SK-N-SH (cell line): ENCODE measurements at regions not wholly inside any gene's neighbourhood (a gene's known extent, or its start where the extent isn't known, plus 50 kb on each side); places are given as distances from the start of the nearest gene placed in this dataset.

Experiments
- CTCF ChIA-PET: fragments of 300-600, 350-600 bp; formaldehyde crosslinking; extraction: SDS; loops from one replicate; lab custom pipeline; 2021; lab: Yijun Ruan, JAX
- POLR2A ChIA-PET: fragments of 350-600 bp; sonication (Branson Sonifier 250); formaldehyde crosslinking; extraction: SDS; loops from one replicate; lab custom pipeline; 2020; ENCODE audit warnings: antibody characterized with exemption, inconsistent platforms; lab: Yijun Ruan, JAX
- DNase-seq: peaks from one replicate; pipeline ENCODE4 v3.0.0; 2012
- H2AFZ ChIP-seq: fragments of 200-600 bp; sonication (generic); 2 replicates; pipeline ENCODE4 v1.8.1; 2016; ENCODE audit warnings: antibody characterized with exemption, mild to moderate bottlenecking, low read depth
- H3F3A ChIP-seq: fragments of 200-600 bp; sonication (generic); replicated peaks from 2 replicates; pipeline ENCODE3; 2016; ENCODE audit warnings: antibody characterized with exemption, mild to moderate bottlenecking; ENCODE audit not compliant: insufficient read depth
- H3K27ac ChIP-seq, 2 experiments: fragments of 200-500 bp in 1 of 2; fragments of 200-600 bp in 1 of 2; sonication (Bioruptor generic) in 1 of 2; sonication (generic), shearing (Covaris generic) in 1 of 2; 2 replicates each; pipeline versions ENCODE4 v1.5.1 to v1.6.1; 2014 to 2016; ENCODE audit warnings: low read depth in 2 of 2, inconsistent platforms in 1 of 2, low read length in 1 of 2, mild to moderate bottlenecking in 1 of 2, mixed read lengths in 1 of 2
- H3K27me3 ChIP-seq: fragments of 200-600 bp; sonication (generic), shearing (Covaris generic); 2 replicates; pipeline ENCODE4 v1.6.1; 2016; ENCODE audit warnings: mixed run types; ENCODE audit not compliant: insufficient read depth
- H3K36me3 ChIP-seq, 2 experiments: fragments of 200-500 bp in 1 of 2; fragments of 200-600 bp in 1 of 2; sonication (Bioruptor generic) in 1 of 2; sonication (generic) in 1 of 2; replicated peaks in 1 of 2; 2 replicates each; pipeline versions ENCODE3 to v1.5.1; 2014 to 2016; ENCODE audit warnings: low read length in 1 of 2, mild to moderate bottlenecking in 1 of 2; ENCODE audit not compliant: insufficient read depth in 2 of 2, control insufficient read depth in 1 of 2
- H3K4me1 ChIP-seq, 2 experiments: fragments of 200-500 bp in 1 of 2; fragments of 200-600 bp in 1 of 2; sonication (Bioruptor generic) in 1 of 2; sonication (generic), shearing (Covaris generic) in 1 of 2; 2 replicates each; pipeline versions ENCODE4 v1.5.1 to v1.6.1; 2014 to 2016; ENCODE audit warnings: low read depth in 1 of 2, low read length in 1 of 2, mixed run types in 1 of 2; ENCODE audit not compliant: insufficient read depth in 2 of 2, control insufficient read depth in 1 of 2
- H3K4me2 ChIP-seq: fragments of 200-600 bp; sonication (generic), shearing (Covaris generic); 2 replicates; pipeline ENCODE4 v1.6.1; 2017; ENCODE audit warnings: mixed run types
- H3K4me3 ChIP-seq, 2 experiments: fragments of 200-500 bp in 1 of 2; fragments of 200-600 bp in 1 of 2; sonication (Bioruptor generic) in 1 of 2; sonication (generic), shearing (Covaris generic) in 1 of 2; 2 replicates each; pipeline versions ENCODE4 v1.5.1 to v1.8.1; 2014 to 2016; ENCODE audit warnings: low read depth in 2 of 2, inconsistent platforms in 1 of 2, low read length in 1 of 2, mild to moderate bottlenecking in 1 of 2, mixed read lengths in 1 of 2, moderate library complexity in 1 of 2
- H3K79me2 ChIP-seq: fragments of 200-600 bp; sonication (generic); 2 replicates; pipeline ENCODE4 v1.8.1; 2017; ENCODE audit warnings: mild to moderate bottlenecking; ENCODE audit not compliant: insufficient read depth
- H3K9ac ChIP-seq: fragments of 200-600 bp; sonication (generic); 2 replicates; pipeline ENCODE4 v1.6.1; 2017; ENCODE audit warnings: mixed run types
- H3K9me2 ChIP-seq: fragments of 200-600 bp; sonication (generic); 2 replicates; pipeline ENCODE4 v1.6.1; 2017; ENCODE audit warnings: mixed run types
- H3K9me3 ChIP-seq: fragments of 200-600 bp; sonication (generic); 2 replicates; pipeline ENCODE4 v1.6.1; 2017; ENCODE audit warnings: mixed run types, mild to moderate bottlenecking, moderate library complexity
- H4K20me1 ChIP-seq: fragments of 200-600 bp; sonication (generic); 2 replicates; pipeline ENCODE4 v1.6.1; 2017; ENCODE audit warnings: mild to moderate bottlenecking, mixed run types; ENCODE audit not compliant: insufficient read depth
- EP300 ChIP-seq, 2 experiments: IDR thresholded peaks; 2 replicates each; pipeline versions ENCODE4 v1.4.0 to v1.6.1; 2012; ENCODE audit warnings: borderline replicate concordance in 1 of 2, low read depth in 1 of 2, low read length in 1 of 2
- EZH2phosphoT487 ChIP-seq: fragments of 200-600 bp; sonication (generic); IDR thresholded peaks from 2 replicates; pipeline ENCODE4 v1.6.1; 2017; ENCODE audit warnings: low read depth, mixed run types, mild to moderate bottlenecking, antibody characterized with exemption, moderate library complexity, borderline replicate concordance
- FOXJ3 ChIP-seq: sonication (generic); formaldehyde crosslinking; IDR thresholded peaks from 2 replicates; pipeline ENCODE4 v1.5.1; 2020; ENCODE audit warnings: mild to moderate bottlenecking, missing genetic modification reagents
- FOXM1 ChIP-seq: IDR thresholded peaks from 2 replicates; pipeline ENCODE4 v1.4.0; 2012; ENCODE audit warnings: low read depth, mild to moderate bottlenecking
- GABPA ChIP-seq: IDR thresholded peaks from 2 replicates; pipeline ENCODE4 v1.4.0; 2012; ENCODE audit warnings: low read depth, mild to moderate bottlenecking
- GATA2 ChIP-seq: sonication (generic); formaldehyde crosslinking; IDR thresholded peaks from 2 replicates; pipeline ENCODE4 v1.5.0; 2020; ENCODE audit warnings: mild to moderate bottlenecking, missing genetic modification reagents
- NRF1 ChIP-seq: IDR thresholded peaks from 2 replicates; pipeline ENCODE4 v1.6.1; 2012; ENCODE audit warnings: low read depth, mild to moderate bottlenecking, low read length
- RAD21 ChIP-seq: IDR thresholded peaks from 2 replicates; pipeline ENCODE4 v1.6.1; 2012; ENCODE audit warnings: mild to moderate bottlenecking, low read length
- RCOR1 ChIP-seq: fragments of 150-350 bp; IDR thresholded peaks from 2 replicates; pipeline ENCODE4 v1.6.1; 2017; ENCODE audit warnings: antibody characterized with exemption, low read length
- USF1 ChIP-seq: IDR thresholded peaks from 2 replicates; pipeline ENCODE4 v1.4.0; 2012; ENCODE audit warnings: low read depth, borderline replicate concordance
- YY1 ChIP-seq: IDR thresholded peaks from 2 replicates; pipeline ENCODE4 v1.4.0; 2012; ENCODE audit warnings: low read depth, mild to moderate bottlenecking
- WGBS: methylation state at CpG from one replicate; pipeline ENCODE4 v1.1.6; 2017; ENCODE audit warnings: low lambda C conversion rate; 5-methylcytosine and 5-hydroxymethylcytosine counted together
- TF ChIP-seq, protein P1 (sequence below): fragments of 150-350 bp; IDR thresholded peaks from 2 replicates; pipeline ENCODE4 v1.6.1; 2016; ENCODE audit warnings: mild to moderate bottlenecking, low read depth, low read length
- TF ChIP-seq, protein P2 (sequence below): IDR thresholded peaks from 2 replicates; pipeline ENCODE4; 2012
- TF ChIP-seq, protein P3 (sequence below): fragments of 150-350 bp; IDR thresholded peaks from 2 replicates; pipeline ENCODE4 v1.6.1; 2017; ENCODE audit warnings: antibody characterized with exemption, low read length, low read depth, borderline replicate concordance

GRCh38 chr2:224202281-224202865, 163.3 kb upstream of the SERPINE2 start:
- H3K9me3 ChIP-seq, result no peaks in the 10 kb centered on the region
- ChIA-PET CTCF (interaction anchor here (0.6 kb wide), 1 partner anchor 137 kb away, joined by 3 read pairs; no protein-coding TSS in a partner anchor), POLR2A (no interaction called here)
- H3K36me3 ChIP-seq, result no peaks in the 10 kb centered on the region
- 75% methylated on average over 6 of the region's 6 CpGs for WGBS
- H3F3A ChIP-seq, result no peaks in the 10 kb centered on the region
- no peaks in the 10 kb centered on the region for H4K20me1 ChIP-seq
- no peak overlapping the region for H3K27ac ChIP-seq
- H3K4me3 ChIP-seq, result no peak overlapping the region
- no peak overlapping the region for H2AFZ ChIP-seq
- H3K4me1 ChIP-seq, result no peaks in the 10 kb centered on the region; a peak in 1 of 4 replicates
- H3K79me2 ChIP-seq, result no peaks in the 10 kb centered on the region
- H3K9ac ChIP-seq, result no peak overlapping the region
- no peak for DNase-seq
- H3K4me2 ChIP-seq, result no peak overlapping the region
- H3K27me3 ChIP-seq, result no peaks in the 10 kb centered on the region
- TF ChIP-seq, protein P1, sequence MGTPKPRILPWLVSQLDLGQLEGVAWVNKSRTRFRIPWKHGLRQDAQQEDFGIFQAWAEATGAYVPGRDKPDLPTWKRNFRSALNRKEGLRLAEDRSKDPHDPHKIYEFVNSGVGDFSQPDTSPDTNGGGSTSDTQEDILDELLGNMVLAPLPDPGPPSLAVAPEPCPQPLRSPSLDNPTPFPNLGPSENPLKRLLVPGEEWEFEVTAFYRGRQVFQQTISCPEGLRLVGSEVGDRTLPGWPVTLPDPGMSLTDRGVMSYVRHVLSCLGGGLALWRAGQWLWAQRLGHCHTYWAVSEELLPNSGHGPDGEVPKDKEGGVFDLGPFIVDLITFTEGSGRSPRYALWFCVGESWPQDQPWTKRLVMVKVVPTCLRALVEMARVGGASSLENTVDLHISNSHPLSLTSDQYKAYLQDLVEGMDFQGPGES, result no peak
- TF ChIP-seq EP300 (IDR thresholded peaks at IDR 0.05; ENCODE audit: borderline replicate concordance in 1 of 2, low read depth in 1 of 2, low read length in 1 of 2) (no peak), USF1 (no peak), NRF1 (no peak), RAD21 (no peak), RCOR1 (no peak), GABPA (no peak), FOXJ3 (CRISPR knock-in tag) (no peak), YY1 (no peak)
- TF ChIP-seq, protein P2, sequence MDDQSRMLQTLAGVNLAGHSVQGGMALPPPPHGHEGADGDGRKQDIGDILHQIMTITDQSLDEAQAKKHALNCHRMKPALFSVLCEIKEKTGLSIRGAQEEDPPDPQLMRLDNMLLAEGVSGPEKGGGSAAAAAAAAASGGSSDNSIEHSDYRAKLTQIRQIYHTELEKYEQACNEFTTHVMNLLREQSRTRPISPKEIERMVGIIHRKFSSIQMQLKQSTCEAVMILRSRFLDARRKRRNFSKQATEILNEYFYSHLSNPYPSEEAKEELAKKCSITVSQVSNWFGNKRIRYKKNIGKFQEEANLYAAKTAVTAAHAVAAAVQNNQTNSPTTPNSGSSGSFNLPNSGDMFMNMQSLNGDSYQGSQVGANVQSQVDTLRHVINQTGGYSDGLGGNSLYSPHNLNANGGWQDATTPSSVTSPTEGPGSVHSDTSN, result no peak
- H3K9me2 ChIP-seq, result no peaks in the 10 kb centered on the region

- Histone ChIP-seq H3K9me3 (no peaks in the 10 kb centered on the region), H3K27ac (no peak overlapping the region), H3K9me2 (no peaks in the 10 kb centered on the region), H3K4me3 (no peak overlapping the region), H3K79me2 (no peaks in the 10 kb centered on the region), H3F3A (no peaks in the 10 kb centered on the region), H3K27me3 (no peaks in the 10 kb centered on the region), H3K4me1 (no peaks in the 10 kb centered on the region; a peak in 1 of 4 replicates), H2AFZ (no peak overlapping the region), H3K4me2 (no peak overlapping the region), H4K20me1 (no peaks in the 10 kb centered on the region), H3K9ac (no peak overlapping the region)
- CTCF ChIA-PET, result no interaction called here
- 54% methylated on average over 5 of the region's 5 CpGs for WGBS
- TF ChIP-seq, protein P3, sequence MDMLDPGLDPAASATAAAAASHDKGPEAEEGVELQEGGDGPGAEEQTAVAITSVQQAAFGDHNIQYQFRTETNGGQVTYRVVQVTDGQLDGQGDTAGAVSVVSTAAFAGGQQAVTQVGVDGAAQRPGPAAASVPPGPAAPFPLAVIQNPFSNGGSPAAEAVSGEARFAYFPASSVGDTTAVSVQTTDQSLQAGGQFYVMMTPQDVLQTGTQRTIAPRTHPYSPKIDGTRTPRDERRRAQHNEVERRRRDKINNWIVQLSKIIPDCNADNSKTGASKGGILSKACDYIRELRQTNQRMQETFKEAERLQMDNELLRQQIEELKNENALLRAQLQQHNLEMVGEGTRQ, result no peak
- TF ChIP-seq FOXJ3 (CRISPR knock-in tag) (no peak), GATA2 (CRISPR knock-in tag) (no peak), FOXM1 (no peak), USF1 (no peak), EZH2phosphoT487 (no peak), RAD21 (no peak; the same call in 1 of the 2 replicates), NRF1 (no peak)
- TF ChIP-seq, all 33 proteins: peak for 0
- no peaks in the 10 kb centered on the region for H3K36me3 ChIP-seq
- no peak for DNase-seq
- POLR2A ChIA-PET, result no interaction called here
These were observed 159.3 kb upstream of the SERPINE2 start for GRCh38 chr2:224198436-224198835.
